LNCaP clone FGC (cell line): ENCODE measurements at regions not wholly inside any gene's neighbourhood (a gene's known extent, or its start where the extent isn't known, plus 50 kb on each side); places are given as distances from the start of the nearest gene placed in this dataset.

ENCODE experiments used
- DNase-seq: peaks from one replicate; pipeline ENCODE4 v3.0.0-alpha.2; 2011; ENCODE audit warnings: low read depth
- H3K4me3 ChIP-seq: 2 replicates; pipeline ENCODE4 v1.5.1; 2011; ENCODE audit warnings: mild to moderate bottlenecking, low read depth, low read length, control low read depth
- CTCF ChIP-seq: IDR thresholded peaks from 2 replicates; pipeline ENCODE4 v1.5.1; 2012; ENCODE audit warnings: mild to moderate bottlenecking; ENCODE audit not compliant: control insufficient read depth, insufficient read depth; ENCODE audit errors: extremely low read depth

GRCh38 chr14:95409477-95410272, 90.0 kb upstream of the CLMN start:
- DNase-seq, result no peak
- no peak for TF ChIP-seq CTCF
- H3K4me3 ChIP-seq, result no peak overlapping the region

- TF ChIP-seq CTCF, result no peak
- H3K4me3 ChIP-seq, result no peak overlapping the region
- no peak for DNase-seq
Observed at GRCh38 chr14:95408731-95409476, 89.2 kb upstream of the CLMN start.

- no peak for TF ChIP-seq CTCF
- H3K4me3 ChIP-seq, result no peak overlapping the region
- no peak for DNase-seq
Observed at GRCh38 chr14:95407354-95407753, 87.6 kb upstream of the CLMN start.

DNA sequence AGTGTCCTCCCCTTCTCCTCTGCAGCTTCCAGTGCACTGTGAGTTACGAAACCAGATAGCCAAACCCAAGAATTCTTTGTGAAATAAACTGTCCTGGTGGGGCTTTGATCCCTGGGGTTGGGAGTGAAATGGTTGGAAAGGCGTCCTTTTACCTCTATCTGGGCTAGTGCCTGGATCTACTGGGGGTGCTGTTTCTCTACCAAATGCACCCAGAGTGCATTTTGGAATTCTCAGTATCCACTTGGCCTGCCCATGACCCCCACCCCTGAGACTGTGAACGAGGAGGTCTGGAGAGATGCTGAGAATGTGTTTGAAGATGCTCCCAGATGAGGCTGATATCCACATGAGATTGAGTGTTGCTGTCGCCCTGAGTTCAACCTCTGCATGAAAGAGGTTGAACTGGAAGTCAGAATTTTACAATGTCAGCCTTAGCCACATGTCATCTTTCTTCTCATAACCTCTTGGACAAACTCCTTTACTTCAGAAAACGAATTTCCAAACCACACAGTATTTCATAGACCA, 87.1 kb upstream of the CLMN start:
- no peak for TF ChIP-seq CTCF
- no peak for DNase-seq
- no peak overlapping the region for H3K4me3 ChIP-seq

GRCh38 chr14:95404583-95404982, 84.9 kb upstream of the CLMN start:
- DNase-seq, result no peak
- no peak for TF ChIP-seq CTCF
- no peak overlapping the region for H3K4me3 ChIP-seq

DNA sequence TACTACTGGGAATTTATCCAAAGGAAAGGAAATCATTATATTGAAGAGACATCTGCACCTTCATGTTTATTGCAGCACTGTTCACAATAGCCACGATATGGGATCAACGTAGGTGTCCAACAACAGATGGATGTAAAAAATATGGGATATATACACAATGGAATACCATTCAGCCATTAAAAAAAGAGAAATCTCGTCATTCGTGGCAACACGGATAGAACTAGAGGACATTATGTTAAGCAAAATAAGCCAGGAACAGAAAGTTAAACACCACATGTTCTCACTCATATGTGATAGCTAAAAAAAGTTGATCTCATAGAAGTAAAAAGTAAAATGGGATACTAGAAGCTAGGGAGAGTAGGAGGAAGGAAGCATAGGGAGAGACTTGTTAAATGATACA, 82.9 kb upstream of the CLMN start:
- no peak for TF ChIP-seq CTCF
- no peak for DNase-seq
- H3K4me3 ChIP-seq, result no peak overlapping the region

GRCh38 chr14:95402176-95402575, 82.5 kb upstream of the CLMN start:
- TF ChIP-seq CTCF, result no peak
- H3K4me3 ChIP-seq, result no peak overlapping the region
- no peak for DNase-seq
